GM23338 (cell line): ENCODE measurements at regions not wholly inside any gene's neighbourhood (a gene's known extent, or its start where the extent isn't known, plus 50 kb on each side); places are given as distances from the start of the nearest gene placed in this dataset.

ENCODE experiments used
- ATAC-seq: fragments of 200-7000 bp; cut with Tn5 transposase; 3 replicates; pipeline ENCODE4 v1.9.1; 2020
- DNase-seq: peaks from one replicate; pipeline ENCODE4 v3.0.0-alpha.2; 2015; ENCODE audit warnings: low spot score
- H2AFZ ChIP-seq: fragments of 200-600 bp; sonication (generic); 2 replicates; pipeline ENCODE4 v1.8.0; 2016; ENCODE audit warnings: antibody characterized with exemption, mild to moderate bottlenecking, moderate library complexity
- H3F3A ChIP-seq: fragments of 200-600 bp; sonication (generic); replicated peaks from 2 replicates; pipeline ENCODE4 v1.8.0; 2017; ENCODE audit warnings: antibody characterized with exemption, mixed run types, low read depth
- H3K27ac ChIP-seq: fragments of 200-600 bp; sonication (generic); 2 replicates; pipeline ENCODE4 v1.6.1; 2016; ENCODE audit warnings: low read depth
- H3K27me3 ChIP-seq: fragments of 200-600 bp; sonication (generic); 2 replicates; pipeline ENCODE4 v1.8.0; 2016; ENCODE audit warnings: mild to moderate bottlenecking, mixed run types, moderate library complexity; ENCODE audit not compliant: insufficient read depth
- H3K36me3 ChIP-seq: fragments of 200-600 bp; sonication (generic); 2 replicates; pipeline ENCODE4 v1.8.0; 2016; ENCODE audit warnings: mild to moderate bottlenecking; ENCODE audit not compliant: insufficient read depth
- H3K4me1 ChIP-seq: fragments of 200-600 bp; sonication (generic); 2 replicates; pipeline ENCODE4 v1.8.0; 2016; ENCODE audit warnings: mild to moderate bottlenecking, moderate library complexity; ENCODE audit not compliant: insufficient read depth
- H3K4me2 ChIP-seq: fragments of 200-600 bp; sonication (generic); 2 replicates; pipeline ENCODE4 v1.7.1; 2017; ENCODE audit warnings: mixed run types
- H3K4me3 ChIP-seq: fragments of 200-600 bp; sonication (generic); 2 replicates; pipeline ENCODE4 v1.6.1; 2016; ENCODE audit warnings: mixed run types
- H3K79me2 ChIP-seq: fragments of 200-600 bp; sonication (generic); replicated peaks from 2 replicates; pipeline ENCODE4 v1.8.0; 2017; ENCODE audit warnings: mild to moderate bottlenecking; ENCODE audit not compliant: insufficient read depth
- H3K9me2 ChIP-seq: fragments of 200-600 bp; sonication (generic); 2 replicates; pipeline ENCODE4 v1.8.0; 2017; ENCODE audit not compliant: insufficient read depth
- H4K20me1 ChIP-seq: fragments of 200-600 bp; sonication (generic); replicated peaks from 2 replicates; pipeline ENCODE4 v1.8.0; 2017; ENCODE audit warnings: mild to moderate bottlenecking; ENCODE audit not compliant: insufficient read depth
- H3K27ac Mint-ChIP-seq: 2 replicates; pipeline ENCODE4 v1.8.0; 2020; ENCODE audit warnings: inconsistent platforms, mild to moderate bottlenecking, moderate library complexity, mixed read lengths
- H3K27me3 Mint-ChIP-seq: 3 replicates; pipeline ENCODE4 v1.8.0; 2022; ENCODE audit warnings: low read depth, mild to moderate bottlenecking, moderate library complexity, mixed read lengths, inconsistent platforms; ENCODE audit not compliant: insufficient read depth, poor library complexity
- H3K36me3 Mint-ChIP-seq: 3 replicates; pipeline ENCODE4 v1.8.0; 2021; ENCODE audit warnings: low read depth, mild to moderate bottlenecking, inconsistent platforms, moderate library complexity, mixed read lengths
- H3K4me1 Mint-ChIP-seq: 3 replicates; pipeline ENCODE4 v1.8.0; 2020; ENCODE audit warnings: mild to moderate bottlenecking, inconsistent platforms, mixed read lengths
- H3K4me3 Mint-ChIP-seq: 3 replicates; pipeline ENCODE4 v1.8.0; 2021; ENCODE audit warnings: moderate library complexity, mild to moderate bottlenecking, inconsistent platforms, mixed read lengths
- H3K9me3 Mint-ChIP-seq: 3 replicates; pipeline ENCODE4 v1.8.0; 2020; ENCODE audit warnings: moderate library complexity, mild to moderate bottlenecking, inconsistent platforms, mixed read lengths
- CREB1 ChIP-seq: fragments of 250-450 bp; sonication (Bioruptor Pico); IDR thresholded peaks from 2 replicates; pipeline ENCODE4 v1.5.0; 2020; ENCODE audit warnings: low read depth, mild to moderate bottlenecking, moderate library complexity
- CTCF ChIP-seq, 2 experiments: fragments of 200-600 bp in 1 of 2; sonication (generic) in 1 of 2; conservative IDR thresholded peaks; 2 replicates each; pipeline versions ENCODE4 v1.5.1 to v1.6.1; 2016 to 2017; ENCODE audit warnings: antibody characterized with exemption in 2 of 2, low read depth in 2 of 2, mild to moderate bottlenecking in 2 of 2, moderate library complexity in 1 of 2
- ETS1 ChIP-seq: IDR thresholded peaks from 2 replicates; pipeline ENCODE4 v1.6.1; 2016; ENCODE audit warnings: antibody characterized with exemption
- EZH2 ChIP-seq: fragments of 200-600 bp; sonication (generic); IDR thresholded peaks from one replicate; pipeline ENCODE4 v1.8.0; 2017; ENCODE audit warnings: antibody characterized with exemption, mild to moderate bottlenecking, low read depth; ENCODE audit not compliant: unreplicated experiment
- EZH2phosphoT487 ChIP-seq: fragments of 200-600 bp; sonication (generic); IDR thresholded peaks from one replicate; pipeline ENCODE4 v1.8.1; 2018; ENCODE audit warnings: antibody characterized with exemption; ENCODE audit not compliant: unreplicated experiment
- JUNB ChIP-seq: IDR thresholded peaks from one replicate; pipeline ENCODE4 v1.6.1; 2016; ENCODE audit warnings: antibody characterized with exemption; ENCODE audit not compliant: unreplicated experiment
- NANOG ChIP-seq: IDR thresholded peaks from 2 replicates; pipeline ENCODE4 v1.6.1; 2016; ENCODE audit warnings: antibody characterized with exemption, borderline replicate concordance
- POLR2AphosphoS5 ChIP-seq: IDR thresholded peaks from 2 replicates; pipeline ENCODE4 v1.6.1; 2016; ENCODE audit warnings: antibody characterized with exemption, low read depth
- REST ChIP-seq: IDR thresholded peaks from one replicate; pipeline ENCODE4 v1.6.1; 2018; ENCODE audit warnings: antibody characterized with exemption; ENCODE audit not compliant: unreplicated experiment
- STAT1 ChIP-seq: IDR thresholded peaks from one replicate; pipeline ENCODE4 v1.6.1; 2016; ENCODE audit warnings: antibody characterized with exemption; ENCODE audit not compliant: unreplicated experiment
- ZNF114 ChIP-seq: fragments of 250-450 bp; sonication (Bioruptor Pico); IDR thresholded peaks from 2 replicates; pipeline ENCODE4 v1.5.0; 2020; ENCODE audit warnings: mild to moderate bottlenecking, moderate library complexity
- ZNF331 ChIP-seq: fragments of 250-450 bp; sonication (Bioruptor Pico); IDR thresholded peaks from 2 replicates; pipeline ENCODE4 v1.5.0; 2020; ENCODE audit warnings: low read depth, mild to moderate bottlenecking, moderate library complexity
- ZNF462 ChIP-seq: fragments of 250-450 bp; sonication (Bioruptor Pico); IDR thresholded peaks from 2 replicates; pipeline ENCODE4 v1.5.0; 2020; ENCODE audit warnings: mild to moderate bottlenecking, moderate library complexity

DNA sequence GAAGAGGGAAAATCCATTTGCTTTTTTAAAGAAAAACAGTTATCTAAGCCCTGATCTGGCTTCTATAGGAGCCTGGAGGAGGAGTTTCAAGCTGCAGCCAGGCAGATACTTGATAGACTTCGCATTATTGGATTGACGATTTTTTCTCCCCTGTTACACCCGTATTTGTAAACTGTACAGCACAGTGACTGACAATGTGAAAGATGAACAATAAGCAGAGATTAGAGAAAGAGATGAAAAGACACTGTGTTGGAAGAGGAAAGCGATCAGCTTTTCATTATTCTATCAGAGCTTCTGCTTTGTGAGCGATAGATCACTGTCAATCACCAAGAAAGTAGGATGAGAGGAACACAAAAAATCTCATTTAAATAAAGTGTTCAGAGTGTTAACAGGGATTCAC is 639.2 kb downstream of the TLL1 start:
- H3K27ac ChIP-seq: no peak overlapping the region
- H4K20me1 ChIP-seq: no peaks in the 10 kb centered on the region
- H3K4me1 ChIP-seq: no peaks in the 10 kb centered on the region
- no peak overlapping the region for H3K4me3 ChIP-seq
- H3K9me2 ChIP-seq: peaks cover 4% of the 10 kb centered on the region; the same call in 1 of the 2 replicates
- Mint-ChIP-seq H3K27me3 (no peaks in the 10 kb centered on the region), H3K36me3 (no peaks in the 10 kb centered on the region), H3K9me3 (no peaks in the 10 kb centered on the region), H3K27ac (no peak overlapping the region), H3K4me3 (no peak overlapping the region), H3K4me1 (no peaks in the 10 kb centered on the region)
- no peak overlapping the region for H3K4me2 ChIP-seq
- no peaks in the 10 kb centered on the region for H3K27me3 ChIP-seq
- ATAC-seq: no peak
- peak overlapping the region; percentile 30; the same call in 1 of the 2 replicates for H2AFZ ChIP-seq
- no peaks in the 10 kb centered on the region for H3K79me2 ChIP-seq
- no peaks in the 10 kb centered on the region for H3F3A ChIP-seq
- no peaks in the 10 kb centered on the region for H3K36me3 ChIP-seq
- TF ChIP-seq REST: no peak
- no peak for TF ChIP-seq ETS1
- TF ChIP-seq EZH2phosphoT487: no peak
- no peak for TF ChIP-seq ZNF331 (CRISPR knock-in tag)
- TF ChIP-seq ZNF462 (CRISPR knock-in tag): no peak
- no peak for TF ChIP-seq NANOG
- no peak for TF ChIP-seq CTCF (conservative IDR thresholded peaks at IDR 0.05; ENCODE audit: low read depth in 2 of 2)
- no peak for TF ChIP-seq EZH2
- no peak for TF ChIP-seq POLR2AphosphoS5
- TF ChIP-seq CREB1: no peak
- no peak for TF ChIP-seq ZNF114 (CRISPR knock-in tag)
- no peak for TF ChIP-seq JUNB
- TF ChIP-seq STAT1: no peak
- DNase-seq: no peak
